Stimulated activated CD4-positive, alpha-beta T cell treated with anti-CD3 and anti-CD28 coated beads, Interleukin-15, amount 100 ng/mL, for 48 hours (primary cell): ENCODE measurements at regions not wholly inside any gene's neighbourhood (a gene's known extent, or its start where the extent isn't known, plus 50 kb on each side); places are given as distances from the start of the nearest gene placed in this dataset.

Experiments
- DNase-seq, 2 donors: peaks; one replicate each; pipeline ENCODE4 v3.0.0-alpha.2; 2020; ENCODE audit warnings: low read depth in 2 of 2

DNA sequence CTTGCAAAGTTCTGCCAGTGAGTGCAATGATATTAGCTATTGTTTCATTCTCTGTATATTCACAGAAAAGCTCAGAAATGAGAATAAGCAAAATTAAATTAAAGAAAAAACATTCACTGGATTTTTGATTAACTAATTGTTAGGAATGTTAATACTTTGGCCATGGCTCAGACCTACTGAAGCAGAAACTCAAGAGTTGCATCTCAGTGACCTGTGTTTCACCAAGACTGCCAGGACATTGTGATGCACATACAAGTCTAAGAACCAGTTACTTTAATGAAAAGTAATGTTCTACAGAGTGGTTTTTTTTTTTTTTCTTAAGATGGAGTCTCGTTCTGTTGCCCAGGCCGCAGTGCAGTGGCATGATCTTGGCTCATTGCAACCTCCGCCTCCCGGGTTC lies 464.9 kb upstream of the NMUR2 start:
- DNase-seq, result no peak

DNA sequence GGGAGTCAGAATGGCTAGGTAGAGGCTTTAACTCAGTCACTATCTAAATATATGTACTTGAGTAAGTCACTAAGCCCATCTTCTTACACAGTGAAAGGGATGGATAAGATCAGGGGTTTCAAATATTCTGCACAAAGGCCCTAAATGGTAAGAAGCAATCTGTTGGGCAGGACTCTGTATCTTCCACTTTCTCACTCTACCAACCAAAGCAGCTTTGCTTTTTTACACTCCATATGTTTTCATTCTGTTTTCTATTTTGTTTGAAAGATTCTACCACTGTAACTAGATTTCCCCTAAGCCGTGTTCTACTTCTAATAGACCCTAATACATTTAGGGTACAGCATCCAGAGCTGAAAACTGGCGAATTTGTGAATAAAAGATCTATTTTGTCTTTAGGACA lies 477.5 kb upstream of the NMUR2 start:
- DNase-seq, result no peak

DNA sequence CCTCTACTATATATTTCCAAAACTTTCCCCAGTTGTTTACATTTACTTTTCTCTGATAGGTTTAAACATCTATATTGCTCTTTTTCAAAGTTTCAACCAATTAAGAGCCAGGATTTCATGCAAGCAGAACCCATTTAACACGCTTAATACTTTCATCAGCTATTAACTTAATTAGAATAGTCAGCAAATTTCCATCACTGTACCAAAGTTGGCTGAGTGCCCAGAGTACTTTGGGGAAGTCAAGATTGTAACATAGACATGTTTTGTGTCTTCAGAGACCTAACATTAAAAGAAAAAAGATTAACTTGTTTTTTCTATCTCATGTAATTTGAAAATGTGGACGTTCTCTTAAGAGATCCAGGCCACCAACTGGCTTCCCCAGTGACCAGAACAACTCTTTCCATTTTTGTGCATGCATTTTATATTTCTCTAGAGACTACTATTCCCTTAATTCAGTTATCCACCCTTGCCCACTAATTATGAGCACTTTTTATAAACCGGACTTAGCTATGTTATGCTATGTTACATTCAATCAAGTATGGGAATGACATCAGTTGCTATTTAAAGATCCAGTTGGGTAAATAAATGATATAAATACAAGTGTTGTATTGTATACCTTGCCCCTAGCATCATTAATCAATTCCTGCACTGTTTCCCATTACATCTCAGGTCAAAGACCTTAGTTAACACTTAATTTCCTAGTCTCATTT lies 478.1 kb upstream of the NMUR2 start:
- DNase-seq, result no peak

DNA sequence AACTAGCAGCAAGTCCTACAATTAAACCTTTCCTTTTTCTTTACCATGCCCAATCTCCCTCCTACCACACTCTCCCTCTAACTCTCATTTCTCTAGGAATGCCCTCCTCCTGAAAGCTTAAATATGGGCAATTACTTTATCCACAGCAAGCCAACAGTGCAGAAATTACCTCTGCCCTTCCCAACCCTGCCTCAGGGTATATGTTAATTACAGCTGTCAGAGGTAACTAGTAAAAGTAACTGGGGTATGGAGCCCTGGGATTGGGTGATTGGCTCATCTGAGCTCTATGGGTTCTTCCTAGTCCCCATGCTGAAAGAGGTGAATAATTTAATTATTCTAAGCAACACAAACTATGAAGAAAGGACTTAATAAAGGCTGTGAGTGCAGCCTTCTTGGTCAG lies 478.9 kb upstream of the NMUR2 start:
- DNase-seq, result no peak

DNA sequence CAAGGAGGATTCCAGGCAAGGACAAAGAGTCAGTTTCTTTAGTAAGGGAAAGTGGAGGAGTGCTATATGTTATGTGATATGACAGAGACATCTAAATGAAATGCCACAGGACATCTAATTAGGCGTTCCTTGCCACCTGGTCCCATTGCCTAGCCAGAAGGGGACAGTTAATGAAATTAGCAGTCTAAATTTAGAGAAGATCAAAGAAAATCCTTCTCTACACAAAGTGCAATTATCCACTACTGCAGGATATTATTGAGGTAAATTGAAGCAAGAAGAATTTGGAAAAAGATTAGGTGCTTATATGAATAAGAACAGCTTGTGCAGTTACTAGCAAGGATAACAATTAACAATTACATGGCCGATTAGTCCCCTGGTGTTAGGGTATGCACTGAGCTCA lies 495.3 kb upstream of the NMUR2 start:
- DNase-seq, result no peak

DNA sequence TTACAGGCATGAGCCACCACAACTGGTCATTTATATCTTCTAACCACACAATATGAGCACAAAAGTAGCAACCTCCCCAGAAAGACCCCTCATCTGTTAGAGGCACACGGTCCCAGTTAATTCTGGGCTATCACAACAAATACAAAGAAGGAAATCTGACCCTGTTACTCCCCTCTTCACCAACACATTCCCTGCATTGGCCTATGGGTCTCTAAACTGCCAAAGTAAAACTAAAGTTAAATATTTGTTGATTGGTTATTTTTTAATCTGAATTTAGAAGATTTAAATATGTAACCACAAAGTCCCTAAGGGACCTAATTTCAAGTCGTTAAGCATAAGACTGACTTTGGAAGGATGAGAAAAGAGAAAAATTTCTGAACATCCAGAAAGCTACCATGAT lies 496.7 kb upstream of the NMUR2 start:
- DNase-seq, result no peak

DNA sequence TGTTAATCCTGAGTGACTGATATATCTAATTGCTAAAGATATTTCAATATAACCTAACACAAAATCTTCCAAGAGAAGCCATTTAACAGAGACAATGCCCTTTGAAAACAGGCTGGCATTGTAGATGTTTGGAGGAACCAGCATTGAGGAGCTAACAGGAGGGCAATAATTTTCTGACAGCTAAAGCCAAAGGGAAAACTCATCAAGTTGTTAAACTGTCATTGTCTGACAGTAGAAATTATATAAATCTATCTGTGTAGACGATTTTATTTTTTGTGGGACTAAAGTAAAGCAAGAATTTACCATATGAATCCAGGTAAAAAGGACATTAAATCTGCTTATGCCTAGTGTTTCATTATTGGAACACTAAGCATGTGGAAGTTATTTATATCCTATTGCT lies 500.2 kb upstream of the NMUR2 start:
- DNase-seq, result no peak

DNA sequence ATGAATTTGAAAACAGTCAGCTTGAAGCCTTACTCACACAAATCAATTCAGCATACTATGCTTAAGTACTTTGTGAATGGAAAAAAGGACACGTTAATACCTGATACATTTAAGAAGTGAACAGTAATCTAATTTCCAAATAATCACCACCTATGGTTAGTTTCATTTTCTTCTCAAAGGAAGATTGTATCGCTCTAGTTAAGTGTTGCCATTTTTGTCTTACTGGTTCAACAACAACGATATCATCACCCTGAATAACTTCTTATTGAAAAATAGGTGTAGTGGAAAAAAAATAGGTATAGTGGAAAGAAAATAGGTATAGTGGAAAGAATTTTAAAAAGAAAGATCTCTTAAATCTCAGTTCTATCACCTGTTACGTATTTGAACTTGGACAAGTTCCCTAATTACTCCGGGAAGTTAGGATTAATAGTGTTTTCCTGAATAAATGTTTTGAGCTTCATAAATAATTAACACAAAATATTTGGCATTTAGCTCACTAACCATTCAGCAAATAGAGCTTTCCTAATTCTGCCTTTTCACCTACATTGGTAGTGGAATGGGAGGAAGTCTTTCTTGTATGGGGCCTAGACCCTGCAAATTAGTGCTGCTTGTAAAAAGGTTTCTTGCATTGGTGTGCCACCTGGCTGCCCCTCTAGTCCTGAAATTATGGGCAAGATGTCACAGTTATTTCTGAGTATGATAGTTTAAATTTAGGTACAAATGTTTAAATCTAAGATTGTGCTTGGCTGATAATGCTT lies 502.6 kb upstream of the NMUR2 start:
- no peak for DNase-seq

DNA sequence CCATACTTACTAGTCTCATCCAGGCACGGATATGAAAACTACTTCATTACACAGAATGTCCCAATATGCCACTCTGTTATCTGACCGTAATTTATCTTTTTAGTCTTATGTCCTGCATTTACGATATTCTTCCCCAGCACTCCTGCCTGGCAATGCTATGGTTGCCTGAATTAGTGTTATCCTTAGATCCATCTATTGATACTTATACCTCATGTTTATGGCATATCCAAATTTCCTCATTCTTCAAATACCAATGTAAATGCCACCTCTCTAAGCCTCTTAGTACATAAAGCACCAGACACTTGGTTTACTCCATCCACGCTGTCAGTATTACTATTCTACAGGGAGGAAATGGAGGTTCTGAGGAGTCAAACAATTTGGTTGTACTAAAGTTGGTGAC lies 507.8 kb upstream of the NMUR2 start:
- DNase-seq, result no peak

DNA sequence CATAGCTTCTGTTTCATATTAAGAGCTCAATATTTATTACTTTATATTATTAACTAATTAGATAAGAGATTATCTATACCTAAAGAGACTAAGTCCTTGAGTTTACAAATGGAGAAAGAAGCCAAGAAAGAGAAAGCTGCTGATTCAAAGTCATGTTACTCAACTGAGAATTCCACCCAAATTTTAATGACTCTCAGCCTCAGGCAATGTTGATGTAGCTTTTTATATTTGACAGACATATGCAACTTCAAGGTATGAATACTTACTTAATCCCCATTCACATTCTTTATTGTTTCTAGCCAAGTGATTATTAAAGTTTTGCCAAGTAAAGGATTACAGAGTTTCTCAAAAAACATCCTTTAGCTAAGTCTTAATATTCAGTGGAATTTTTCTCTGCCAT lies 527.5 kb upstream of the NMUR2 start:
- no peak for DNase-seq

DNA sequence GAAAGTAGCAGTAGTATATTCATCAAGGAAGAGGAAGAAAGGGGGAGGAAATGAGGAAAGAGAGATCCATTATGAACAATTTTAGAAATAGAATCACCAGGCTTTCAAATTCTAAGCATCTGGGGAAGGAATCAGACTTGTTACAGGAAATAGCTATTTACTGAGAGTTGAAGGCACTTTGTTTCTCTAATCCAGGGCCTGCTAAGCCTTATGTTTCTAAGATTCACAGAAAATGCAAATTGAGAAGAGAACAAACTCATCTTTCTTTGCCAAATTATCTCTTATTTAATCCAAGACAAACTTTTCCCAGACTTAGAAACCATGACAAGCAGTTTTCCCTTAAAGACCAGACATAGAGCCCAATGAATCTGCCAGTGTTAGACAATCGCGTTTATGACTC lies 528.0 kb upstream of the NMUR2 start:
- DNase-seq, result no peak

DNA sequence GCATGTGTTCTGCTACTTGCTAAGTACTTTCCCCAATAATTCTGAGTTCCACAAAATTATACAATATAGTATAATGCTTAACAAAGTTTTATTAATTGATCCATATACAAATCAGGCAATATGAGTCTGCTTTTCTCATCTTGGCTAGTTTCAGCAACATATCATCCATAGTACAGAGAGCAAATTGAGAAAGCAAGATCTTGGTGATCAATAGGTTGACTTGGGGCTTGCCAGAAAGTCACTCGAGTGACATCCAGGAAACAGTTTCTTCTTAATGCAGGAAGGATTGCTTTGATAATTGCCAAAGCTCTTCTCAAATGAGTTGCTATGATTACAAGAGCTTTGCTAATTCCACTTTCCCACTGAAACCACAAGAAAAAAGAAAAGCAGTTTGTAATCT lies 533.6 kb upstream of the NMUR2 start:
- no peak for DNase-seq

DNA sequence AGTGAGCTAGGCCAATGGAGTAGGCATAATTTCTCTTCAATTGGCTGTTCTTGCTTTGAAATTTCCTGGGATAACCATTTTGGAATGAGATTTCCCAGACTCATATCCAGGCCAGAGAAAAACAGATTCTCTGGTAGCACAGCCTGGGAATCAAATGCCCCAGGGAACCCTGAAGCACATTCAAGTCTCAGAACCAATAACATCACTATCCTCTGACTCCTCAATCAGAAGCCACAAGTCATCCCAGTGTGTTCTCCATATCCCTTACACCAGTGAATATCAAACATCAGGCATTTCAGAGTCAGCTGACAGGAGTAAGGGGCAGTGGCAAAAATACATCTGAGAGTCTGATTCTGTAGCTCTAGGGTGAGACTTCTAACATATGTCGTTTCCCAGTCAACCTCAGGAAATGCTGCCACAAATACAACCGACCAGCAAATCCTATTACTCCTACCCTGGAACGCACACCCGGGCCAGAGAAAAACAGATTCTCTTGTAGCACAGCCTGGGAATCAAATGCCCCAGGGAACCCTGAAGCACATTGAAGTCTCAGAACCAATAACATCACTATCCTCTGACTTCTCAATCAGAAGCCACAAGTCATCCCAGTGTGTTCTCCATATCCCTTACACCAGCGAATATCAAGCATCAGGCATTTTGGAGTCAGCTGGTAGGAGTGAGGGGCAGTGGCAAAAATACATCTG lies 537.7 kb upstream of the NMUR2 start:
- DNase-seq, result no peak

DNA sequence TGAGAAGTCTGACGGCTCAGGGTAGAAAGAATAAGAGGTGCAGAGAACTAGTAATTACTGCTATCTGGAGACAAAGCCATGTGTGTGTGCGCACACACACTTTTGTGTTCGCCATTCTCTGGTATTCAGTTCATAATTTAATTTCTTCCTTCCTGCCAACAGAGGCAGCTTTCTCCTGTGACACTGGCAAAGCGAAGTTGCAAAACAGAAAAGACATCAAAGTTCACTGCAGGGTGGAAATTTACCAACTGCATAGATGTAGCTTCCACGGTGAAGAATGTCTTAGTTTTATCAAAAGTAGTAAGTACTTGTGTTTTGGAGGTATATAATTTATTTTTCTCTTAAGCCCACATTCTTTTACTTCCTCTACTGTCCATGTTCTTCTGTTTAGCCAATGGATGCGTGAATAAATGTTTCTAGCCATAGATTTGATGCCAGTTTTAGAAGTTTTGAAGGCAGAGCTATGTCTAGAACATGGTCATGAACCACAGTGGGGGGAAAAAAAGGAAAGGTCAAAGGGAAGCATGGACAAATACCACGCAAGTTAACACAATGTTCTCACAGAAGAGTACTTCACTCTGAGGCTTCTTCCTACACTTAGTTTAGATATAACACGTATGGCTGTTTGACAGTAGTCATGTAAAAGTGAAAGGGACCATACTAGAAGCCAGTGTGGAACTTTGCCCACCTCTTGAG lies 536.5 kb upstream of the GRIA1 start:
- no peak for DNase-seq

DNA sequence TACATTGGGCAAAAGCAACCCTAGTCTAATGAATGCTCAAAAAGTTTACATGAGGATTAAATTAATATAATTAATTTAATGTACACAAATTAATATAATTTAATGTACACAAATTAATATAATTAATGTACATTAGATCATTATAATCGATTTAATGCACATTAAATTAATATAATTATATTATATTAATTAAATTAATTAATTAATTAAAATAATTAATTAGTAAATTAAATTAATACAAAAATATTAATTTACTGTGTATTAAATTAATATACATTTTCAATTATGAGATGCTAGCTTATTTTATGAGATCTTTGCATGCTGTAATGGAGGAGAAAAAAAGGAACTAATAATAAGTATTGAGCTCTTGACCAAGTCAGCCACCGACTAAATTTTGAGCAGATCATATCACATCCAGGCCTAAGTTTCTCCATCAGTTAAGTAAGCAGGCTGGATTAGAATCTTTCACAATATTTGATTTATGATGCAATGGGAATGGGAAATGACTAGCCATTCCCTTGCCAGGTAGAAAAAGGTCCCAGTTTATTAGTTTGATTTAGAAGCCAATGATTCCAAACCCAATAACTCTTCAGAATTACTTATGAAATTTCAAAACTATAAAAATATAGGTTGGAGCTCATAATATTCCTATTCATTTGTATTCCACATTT lies 533.4 kb upstream of the GRIA1 start:
- DNase-seq, result no peak

DNA sequence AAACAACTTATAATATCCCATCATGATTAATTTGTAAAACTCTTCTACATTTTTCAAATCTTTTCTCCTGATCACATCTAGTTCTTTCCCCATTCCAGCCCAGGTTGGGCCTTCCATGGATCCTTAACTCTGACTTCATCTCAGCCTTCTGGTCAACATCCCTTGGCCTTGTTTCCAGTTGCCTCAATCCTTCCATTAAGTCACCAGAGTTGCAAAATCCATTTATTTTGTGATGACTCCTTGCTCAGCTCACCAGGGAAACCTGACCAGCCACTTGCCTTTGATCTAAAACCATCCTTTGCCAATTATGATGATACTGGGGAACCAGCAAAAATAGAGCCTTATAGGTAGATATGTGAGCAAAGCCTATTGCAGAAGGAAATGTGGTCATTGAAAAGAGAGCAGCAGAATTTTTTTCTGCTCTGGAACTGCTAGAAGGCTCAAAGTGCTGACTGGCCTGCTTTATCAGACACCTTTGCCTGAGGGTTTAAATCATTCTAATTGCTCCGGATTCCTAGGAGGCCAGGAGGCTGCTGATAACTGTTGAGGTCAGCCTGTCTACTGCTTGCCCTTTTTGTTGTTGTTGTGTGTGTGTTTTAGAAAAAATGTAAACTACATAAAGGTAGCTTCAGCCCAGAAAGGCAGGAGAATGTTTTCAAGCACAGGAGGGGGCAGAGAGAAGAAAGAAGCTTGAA lies 512.2 kb upstream of the GRIA1 start:
- no peak for DNase-seq

DNA sequence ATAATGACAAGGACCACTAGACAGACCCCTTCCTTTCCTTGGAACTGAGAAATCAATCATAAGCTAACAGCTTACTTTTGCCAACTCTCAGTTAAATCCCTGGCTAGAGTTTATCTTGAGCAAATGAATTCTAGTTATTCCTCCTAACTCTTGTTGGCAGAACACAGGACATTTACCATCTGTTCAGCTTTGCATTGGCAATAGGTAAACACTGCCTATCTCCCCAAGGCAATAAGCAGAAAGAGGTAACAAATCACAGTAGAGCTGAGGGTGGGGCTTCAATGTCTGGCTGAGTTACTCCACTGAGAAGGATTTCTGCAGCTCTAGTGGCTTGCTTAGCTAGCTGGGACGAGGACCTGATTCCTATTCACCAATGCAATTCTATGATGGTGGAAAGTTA lies 503.3 kb upstream of the GRIA1 start:
- no peak for DNase-seq

DNA sequence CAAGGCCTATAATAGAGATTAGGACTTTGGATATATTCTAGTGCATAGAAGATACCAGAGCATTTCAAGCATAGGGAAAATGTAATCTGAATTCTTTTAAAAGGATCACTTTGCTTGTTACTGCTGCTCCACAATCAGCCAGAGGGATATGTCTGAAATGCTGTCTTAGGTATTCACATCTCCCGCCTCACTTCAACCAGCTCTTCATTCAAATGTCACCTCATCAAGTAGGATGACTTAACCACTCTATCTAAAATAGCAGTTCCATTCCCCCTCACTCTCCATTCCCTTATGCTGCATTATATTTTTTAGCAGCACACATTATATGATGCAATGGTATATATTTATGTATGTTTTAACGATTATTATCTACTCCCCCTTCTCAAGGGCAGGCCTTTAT lies 500.3 kb upstream of the GRIA1 start:
- DNase-seq, result no peak

DNA sequence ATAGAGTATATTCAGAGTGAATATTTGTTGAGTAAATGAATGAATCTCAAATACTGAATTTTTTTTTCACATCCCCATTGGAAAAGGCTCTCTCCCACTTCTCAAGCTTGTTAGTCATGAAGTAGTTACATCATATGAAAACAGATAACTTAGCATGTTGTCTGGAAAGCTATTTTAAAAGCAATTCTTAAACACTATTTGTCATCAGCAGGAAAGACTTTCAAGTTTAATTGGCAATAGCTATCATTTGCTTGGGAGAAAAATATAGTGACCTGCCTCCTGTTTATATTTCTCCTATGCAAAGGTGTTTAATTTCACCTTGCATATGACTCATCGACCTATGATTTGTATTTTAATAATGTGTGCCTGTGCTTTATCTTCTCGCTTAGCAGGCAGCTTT lies 499.8 kb upstream of the GRIA1 start:
- DNase-seq, result no peak

DNA sequence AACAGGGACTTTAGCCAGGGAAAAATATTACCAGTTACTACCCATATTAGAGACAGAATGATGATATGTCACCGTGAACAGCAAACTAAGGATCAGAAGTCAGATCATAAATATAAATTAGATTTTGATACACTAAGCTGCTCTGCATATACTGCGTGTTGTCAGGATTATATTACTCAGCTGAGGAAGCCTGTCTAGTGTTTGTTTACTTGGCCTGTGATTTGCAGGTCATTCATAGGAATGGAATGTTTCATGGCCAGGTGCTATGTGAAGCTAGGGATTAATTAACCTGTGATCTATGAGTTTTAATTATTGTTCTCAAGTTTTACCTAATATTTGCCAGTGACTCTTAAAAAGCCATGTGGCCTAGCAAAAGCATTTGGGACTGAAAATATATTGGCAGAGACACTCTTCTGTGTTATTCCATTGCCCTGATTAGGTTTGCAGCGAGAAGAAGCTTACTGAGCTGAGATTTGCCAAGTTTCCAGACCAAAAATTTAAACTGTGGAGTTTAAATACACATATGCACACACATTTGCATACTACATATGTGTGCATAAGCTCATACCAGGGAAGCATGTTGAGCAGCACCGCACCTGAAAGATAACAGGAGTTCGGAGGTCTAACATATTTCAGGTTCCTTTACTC lies 496.3 kb upstream of the GRIA1 start:
- DNase-seq, result no peak

DNA sequence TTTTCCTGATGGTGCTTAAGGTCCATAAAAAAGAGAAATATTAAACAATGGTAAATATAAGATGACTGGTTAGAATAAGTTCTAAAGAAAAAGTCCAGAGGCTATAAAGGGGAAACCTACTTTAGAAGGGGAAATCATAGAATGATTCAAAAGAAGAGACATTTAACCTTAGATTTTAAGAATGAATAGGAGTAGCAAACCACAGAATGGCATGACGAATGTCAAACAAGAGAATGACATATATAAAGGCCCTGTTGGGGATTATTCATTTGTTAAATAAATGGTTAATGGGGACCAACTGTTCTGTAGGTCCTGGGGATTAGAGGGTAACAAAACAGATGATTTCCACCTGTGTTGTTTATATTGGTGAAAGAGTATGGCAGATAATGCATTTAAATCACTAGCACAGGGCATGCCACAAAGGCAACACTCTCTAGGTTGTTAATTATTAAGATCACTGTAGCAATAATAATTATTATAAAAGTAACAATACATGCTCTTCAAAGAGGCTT lies 495.2 kb upstream of the GRIA1 start:
- DNase-seq, result no peak
